ENCODE measurements at regions not wholly inside any gene's neighbourhood (a gene's known extent, or its start where the extent isn't known, plus 50 kb on each side); places are given as distances from the start of the nearest gene placed in this dataset.

- TF ChIP-seq CTCF (IDR thresholded peaks at IDR 0.05), result no peak
- TF ChIP-seq POLR2A (IDR thresholded peaks at IDR 0.05), result no peak
Observed at GRCh38 chr7:106978425-106979420, 65.8 kb upstream of the PRKAR2B start.

Measured in right lobe of liver (tissue), 4 donors.